Stimulated activated CD8-positive, alpha-beta memory T cell treated with anti-CD3 and anti-CD28 coated beads, Interleukin-12 subunit alpha, Interleukin-12 subunit beta, amount 100 ng/mL, for 24 hours (primary cell): ENCODE measurements at regions not wholly inside any gene's neighbourhood (a gene's known extent, or its start where the extent isn't known, plus 50 kb on each side); places are given as distances from the start of the nearest gene placed in this dataset.
"Not testable (repeated sequence)": the region's sequence is repeated elsewhere in the genome, so short reads cannot be mapped to it uniquely, and the experiment has no call there.

Source experiments
- DNase-seq: peaks from one replicate; pipeline ENCODE4 v3.0.0-alpha.2; 2020; ENCODE audit errors: extremely low read depth

GRCh38 chr17:51347851-51348584 lies 87.7 kb downstream of the UTP18 start:
- DNase-seq = no peak

- DNase-seq = no peak
These were observed 90.7 kb downstream of the UTP18 start for GRCh38 chr17:51351080-51351479.

DNA sequence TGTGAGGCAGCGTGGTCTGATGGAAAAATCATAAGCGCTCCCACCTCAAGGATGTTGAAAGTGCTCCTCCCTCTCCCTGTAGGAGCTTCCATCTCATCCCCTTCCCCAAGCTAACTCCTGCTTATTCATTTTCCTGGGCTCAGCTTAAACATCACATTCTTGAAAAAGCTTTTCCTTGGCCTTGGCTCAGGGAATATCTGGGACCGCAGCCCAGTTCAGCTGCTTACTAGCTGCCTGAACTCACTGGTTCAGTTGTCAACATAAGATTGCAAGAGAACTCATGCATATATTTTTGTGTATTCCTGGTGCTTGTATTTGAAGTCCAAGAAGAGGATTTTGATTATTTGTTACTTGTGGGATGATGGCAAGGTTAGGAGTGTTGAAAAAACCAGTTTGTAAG lies 91.5 kb downstream of the UTP18 start:
- no peak for DNase-seq

DNA sequence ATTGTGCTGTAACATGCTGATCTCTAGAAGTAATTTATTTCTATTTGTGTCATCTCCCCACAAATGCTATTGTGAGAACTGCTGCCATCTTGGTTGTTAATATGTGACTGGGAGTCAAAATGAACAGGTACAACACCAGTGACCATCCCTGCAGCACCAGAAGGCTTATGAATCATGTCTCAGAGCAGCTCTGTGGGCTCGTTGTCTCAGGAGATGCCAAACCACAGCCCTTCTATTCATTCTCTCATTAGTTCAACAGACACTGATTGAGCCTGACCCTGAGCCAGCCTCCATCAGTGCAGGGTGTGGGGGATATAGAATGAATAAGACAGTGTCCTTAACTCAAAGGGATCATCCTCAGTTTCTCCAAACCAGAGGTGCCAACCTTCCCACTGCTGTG lies 92.5 kb downstream of the UTP18 start:
- no peak for DNase-seq

DNA sequence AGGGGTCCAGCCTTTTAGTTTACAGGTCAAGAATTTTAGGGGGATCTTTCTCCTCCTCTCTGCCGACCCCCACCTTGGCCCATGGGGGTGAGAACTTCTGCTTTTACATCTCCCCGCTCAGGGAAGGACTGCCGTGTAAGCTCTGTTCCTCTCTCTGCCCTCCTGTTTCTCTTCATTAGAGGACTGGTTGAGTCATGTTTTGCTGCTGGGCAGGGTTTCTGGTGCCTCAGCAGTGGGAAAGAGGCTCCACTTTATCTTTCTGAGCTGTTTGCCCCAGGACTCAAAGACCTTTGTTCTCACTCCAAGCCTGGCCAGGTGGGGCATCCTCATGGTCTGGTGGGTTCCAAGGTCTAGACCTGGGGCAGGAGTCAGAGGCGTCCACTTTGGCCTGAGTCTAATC lies 93.0 kb downstream of the UTP18 start:
- no peak for DNase-seq

DNA sequence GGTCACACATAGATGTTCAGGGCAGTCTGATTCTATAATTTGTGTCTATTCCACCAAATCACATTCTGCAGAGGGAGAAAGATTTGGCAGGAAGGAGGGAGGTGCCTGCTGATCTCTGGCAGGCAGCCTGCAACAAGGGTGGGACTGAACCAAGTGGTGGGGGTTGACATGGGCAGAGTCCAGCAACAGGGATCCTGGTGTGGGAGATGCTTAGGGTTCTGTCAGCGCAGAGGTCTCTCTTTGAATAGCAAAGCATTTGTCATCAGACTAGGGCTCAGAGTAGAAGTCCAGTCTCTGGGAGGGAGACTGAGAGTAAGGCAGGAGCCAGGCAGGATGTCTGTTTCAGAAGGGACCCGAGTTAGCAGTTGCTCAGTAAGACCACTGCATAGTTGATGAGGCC lies 94.6 kb downstream of the UTP18 start:
- DNase-seq = no peak

- no peak for DNase-seq
These were observed 95.4 kb downstream of the UTP18 start for GRCh38 chr17:51355441-51356410.

GRCh38 chr17:51359055-51359454 lies 98.7 kb downstream of the UTP18 start:
- no peak for DNase-seq

GRCh38 chr17:51362811-51363585 lies 102.7 kb downstream of the UTP18 start:
- no peak for DNase-seq

DNA sequence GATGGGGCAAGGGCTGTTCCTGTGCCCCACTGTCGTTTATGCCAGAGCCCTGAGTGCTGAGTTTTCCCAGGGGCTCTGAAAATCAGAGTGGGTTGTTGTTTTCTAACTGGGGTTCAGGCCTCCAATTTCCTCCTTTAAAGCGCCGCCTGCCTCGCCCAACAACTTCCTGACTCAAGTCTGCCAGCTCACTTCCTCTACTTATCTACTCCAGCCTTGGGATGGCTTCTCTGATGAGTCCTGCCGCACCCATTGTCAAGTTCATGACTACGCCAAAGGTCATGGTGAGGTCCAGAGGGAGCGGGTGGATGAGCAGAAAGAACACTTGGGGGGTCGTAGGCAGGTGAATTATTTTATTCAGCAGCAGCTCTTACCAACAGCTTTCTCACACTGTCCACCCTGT lies 104.7 kb downstream of the UTP18 start:
- DNase-seq = no peak

DNA sequence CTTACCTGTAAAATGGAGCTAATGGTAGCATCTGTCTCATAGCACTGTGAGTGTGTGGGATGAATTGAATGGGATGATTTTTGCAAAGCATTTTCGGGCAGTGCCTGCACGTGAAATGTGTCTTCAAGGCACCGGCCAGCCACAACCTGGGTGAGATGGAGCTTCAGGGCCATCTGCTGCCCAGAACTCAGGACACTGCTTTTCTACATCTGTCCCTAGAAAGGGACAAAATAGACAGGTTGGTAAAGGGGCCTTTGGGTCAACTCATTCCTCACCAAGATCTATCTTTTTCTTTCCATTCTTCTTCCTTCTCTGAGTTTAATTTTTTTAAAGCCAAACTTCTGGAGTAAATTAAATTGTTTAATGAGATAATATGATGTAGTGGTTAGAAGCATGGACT lies 106.5 kb downstream of the UTP18 start:
- no peak for DNase-seq

- DNase-seq = not testable (repeated sequence)
These were observed 107.5 kb downstream of the UTP18 start for GRCh38 chr17:51367836-51368235.

DNA sequence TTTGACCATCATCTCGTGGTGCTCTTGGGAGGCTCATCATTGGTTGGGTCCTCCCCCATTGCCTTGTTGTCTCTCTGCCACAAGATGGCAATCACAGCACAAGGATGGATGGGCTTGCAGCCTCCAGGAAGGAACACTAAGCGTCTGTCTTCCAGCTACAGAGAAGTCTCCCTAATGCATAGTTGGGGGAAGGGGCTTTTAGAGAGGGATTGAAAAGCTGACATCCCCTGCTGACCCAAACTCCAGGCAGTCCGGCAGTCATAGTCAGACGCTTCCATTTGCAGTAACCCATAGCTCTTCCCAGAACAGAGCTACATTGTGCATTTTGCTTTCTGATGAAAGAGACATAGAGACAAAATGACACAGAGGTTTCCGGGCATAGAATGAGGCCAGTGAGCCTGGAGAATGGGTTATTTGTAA lies 111.4 kb downstream of the UTP18 start:
- no peak for DNase-seq

GRCh38 chr17:51372345-51373004 lies 112.1 kb downstream of the UTP18 start:
- no peak for DNase-seq

GRCh38 chr17:51373489-51374152 lies 113.3 kb downstream of the UTP18 start:
- no peak for DNase-seq

DNA sequence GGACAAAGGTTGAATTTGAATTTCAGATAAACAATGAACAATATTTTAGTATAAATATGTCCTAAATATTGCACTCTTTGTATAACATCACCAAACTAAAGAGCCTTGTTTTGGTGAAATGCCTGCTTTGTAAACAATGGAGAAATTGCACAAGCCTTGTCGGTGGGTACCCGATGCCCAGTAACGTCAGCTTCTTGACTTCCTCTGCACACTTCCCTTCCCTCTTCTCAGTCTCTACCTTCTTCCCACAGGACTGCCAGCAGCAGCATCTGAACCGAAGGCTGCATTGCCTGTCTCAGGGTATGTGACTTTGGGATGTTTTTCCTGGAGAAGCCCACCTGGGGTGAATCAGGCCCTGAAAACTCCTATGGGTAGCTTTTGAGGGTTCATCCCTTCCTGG lies 113.9 kb downstream of the UTP18 start:
- DNase-seq = no peak

GRCh38 chr17:51375771-51376170 lies 115.4 kb downstream of the UTP18 start:
- DNase-seq = no peak

- DNase-seq = no peak
These were observed 116.4 kb downstream of the UTP18 start for GRCh38 chr17:51376739-51377138.

DNA sequence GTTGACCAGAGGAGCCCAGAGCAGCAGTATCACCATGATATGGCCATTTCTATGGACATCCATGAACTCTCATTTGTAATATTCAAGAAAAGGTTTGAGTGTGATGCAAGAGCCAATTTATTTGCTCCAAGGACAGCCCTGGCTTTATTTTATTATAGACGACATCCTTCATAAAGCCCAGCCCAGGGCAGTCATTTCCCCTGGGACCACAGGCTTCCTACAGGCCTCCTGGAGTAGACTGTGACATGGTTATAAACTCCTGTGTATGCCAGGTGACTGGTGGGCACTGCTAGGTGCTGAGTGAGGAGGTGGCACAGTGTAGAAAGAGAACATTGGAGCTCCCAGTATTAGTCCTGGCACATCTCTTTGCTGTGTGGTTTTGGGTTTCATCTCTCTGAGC lies 120.9 kb downstream of the UTP18 start:
- no peak for DNase-seq

- no peak for DNase-seq
These were observed 124.9 kb downstream of the UTP18 start for GRCh38 chr17:51385208-51385607.

DNA sequence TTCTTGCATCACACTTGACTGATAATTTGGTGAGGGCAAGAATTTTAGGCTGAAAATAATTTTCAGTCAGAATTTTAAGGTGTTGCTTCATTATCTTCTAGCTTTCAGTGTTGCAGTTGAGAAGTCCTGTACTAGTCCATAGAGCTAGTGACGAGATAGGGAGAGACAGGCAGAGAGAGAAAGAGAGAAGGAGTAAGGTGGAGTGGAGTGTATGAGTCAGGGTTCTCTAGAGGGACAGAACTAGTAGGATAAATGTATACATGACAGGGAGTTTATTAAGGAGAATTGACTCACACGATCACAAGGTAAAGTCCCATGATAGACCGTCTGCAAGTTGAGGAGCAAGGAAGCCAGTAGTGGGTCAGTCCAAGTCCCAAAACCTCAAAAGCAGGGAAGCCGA lies 127.2 kb downstream of the UTP18 start:
- no peak for DNase-seq
